Suppressor macrophage treated with lipopolysaccharide for 1 hour (primary cell): ENCODE measurements at regions not wholly inside any gene's neighbourhood (a gene's known extent, or its start where the extent isn't known, plus 50 kb on each side); places are given as distances from the start of the nearest gene placed in this dataset.

Experiments used
- DNase-seq, 3 donors: peaks; one replicate each; pipeline ENCODE4 v3.0.0-alpha.2; 2020 to 2022

GRCh38 chr18:40607542-40608148 is 1347.4 kb upstream of the PIK3C3 start:
- no peak for DNase-seq

GRCh38 chr18:40606996-40607395 is 1348.0 kb upstream of the PIK3C3 start:
- no peak for DNase-seq

DNA sequence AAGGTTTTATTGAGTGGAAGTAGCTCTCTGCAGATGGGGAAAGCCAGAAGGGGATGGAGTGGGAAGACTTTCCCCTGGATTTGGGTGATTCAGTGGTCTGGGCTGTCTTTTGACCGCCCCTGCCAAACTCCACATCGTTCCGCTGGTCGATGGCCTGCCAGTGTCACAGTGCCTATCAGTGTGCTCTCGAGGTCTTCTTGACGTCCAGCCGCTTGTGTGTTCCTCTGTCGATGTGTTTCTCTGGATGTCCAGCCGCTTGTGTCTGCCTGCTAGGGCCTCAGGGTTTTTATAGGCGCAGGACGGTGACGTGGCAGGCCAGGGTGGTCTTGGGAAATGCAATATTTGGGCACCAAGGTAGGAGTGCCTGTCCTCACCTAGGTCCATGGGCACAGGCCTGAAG is 1371.4 kb upstream of the PIK3C3 start:
- DNase-seq, result no peak

GRCh38 chr18:40582105-40582504 is 1372.9 kb upstream of the PIK3C3 start:
- DNase-seq, result no peak

GRCh38 chr18:40577981-40578365 is 1377.1 kb upstream of the PIK3C3 start:
- DNase-seq, result no peak

DNA sequence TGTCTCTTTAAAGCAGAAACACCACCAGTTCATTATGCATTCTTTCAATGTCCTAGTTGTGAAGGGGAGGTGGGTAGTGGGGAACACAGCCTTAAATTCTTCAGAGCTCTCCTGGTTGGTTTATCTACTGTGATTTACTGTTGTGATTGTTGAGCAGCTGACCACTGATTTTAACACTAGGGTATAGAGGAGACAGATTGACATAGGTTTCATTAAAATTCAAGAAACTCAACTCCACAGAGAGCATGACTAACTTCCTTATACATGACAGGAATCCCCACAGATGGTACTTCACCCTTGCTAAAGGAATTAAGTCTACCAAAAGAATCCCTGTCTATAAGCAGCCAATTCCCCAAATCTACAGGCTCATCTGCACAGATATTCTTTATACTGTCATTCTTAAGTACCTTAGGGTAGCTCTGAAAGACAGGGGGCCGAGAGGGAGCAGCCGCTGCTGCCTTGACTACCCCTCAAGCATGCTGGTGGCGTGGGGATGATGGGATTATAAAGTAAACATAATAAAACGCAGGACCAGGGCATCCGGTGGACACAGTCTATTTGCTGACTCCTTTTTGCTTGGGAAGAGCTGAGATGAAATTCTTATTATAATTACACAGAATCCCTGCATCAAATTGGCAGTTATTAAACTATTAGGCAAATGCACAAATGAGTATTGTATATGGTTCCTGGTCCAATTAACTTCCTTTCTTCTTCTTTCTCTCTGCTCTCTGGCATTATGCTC is 1377.6 kb upstream of the PIK3C3 start:
- DNase-seq, result no peak

GRCh38 chr18:40576507-40577115 is 1378.4 kb upstream of the PIK3C3 start:
- no peak for DNase-seq

- DNase-seq, result no peak
Observed at GRCh38 chr18:40570615-40571014, 1384.4 kb upstream of the PIK3C3 start.

GRCh38 chr18:40569605-40570004 is 1385.4 kb upstream of the PIK3C3 start:
- DNase-seq, result no peak

DNA sequence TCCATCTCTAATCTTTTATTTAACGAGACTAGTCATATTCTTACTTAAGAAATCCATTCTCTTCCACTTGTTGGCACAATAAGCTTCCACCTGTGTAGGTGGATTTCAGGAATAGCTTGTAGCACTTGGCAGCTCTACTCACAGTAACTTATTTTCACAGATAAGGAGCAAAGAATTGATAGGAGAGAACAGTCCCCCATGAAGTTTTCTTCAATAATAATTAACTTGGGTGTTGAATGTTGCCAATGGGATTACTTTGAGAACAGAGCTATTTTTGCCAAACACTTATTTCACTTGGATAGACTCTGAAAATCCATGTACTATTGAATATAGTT is 1388.6 kb upstream of the PIK3C3 start:
- no peak for DNase-seq

DNA sequence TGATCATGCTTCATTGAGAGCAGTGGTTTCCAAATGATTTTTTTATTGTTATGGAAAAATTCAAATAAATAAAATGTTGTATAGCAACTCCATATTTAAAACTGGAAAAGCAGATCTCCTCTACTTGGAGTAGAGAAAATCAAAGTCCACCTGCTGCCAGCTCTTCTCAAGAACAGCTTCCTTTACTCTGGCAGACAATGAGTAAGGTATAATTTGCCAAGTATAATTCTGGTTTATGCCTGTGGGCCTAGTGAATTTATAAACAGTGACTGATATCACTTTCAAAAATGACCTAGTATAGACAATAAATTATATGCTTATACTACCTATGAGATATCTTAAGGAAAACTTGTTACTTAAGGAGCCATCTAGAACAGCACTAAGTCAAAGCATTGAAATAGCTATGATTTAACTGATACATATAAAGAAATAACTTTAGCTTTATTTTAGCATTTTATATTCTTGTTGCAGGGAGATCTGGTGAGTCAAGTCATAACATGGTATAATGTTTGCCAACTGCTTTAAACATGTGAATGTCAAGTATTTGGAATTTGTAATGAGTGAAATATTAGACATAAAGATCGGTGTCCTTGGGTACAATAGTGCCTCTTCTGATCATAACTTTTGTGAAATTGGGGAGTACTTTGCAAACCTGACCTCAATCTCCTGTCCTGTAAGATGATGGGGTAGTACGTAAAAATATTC is 1389.1 kb upstream of the PIK3C3 start:
- no peak for DNase-seq

GRCh38 chr18:40559556-40559955 is 1395.5 kb upstream of the PIK3C3 start:
- no peak for DNase-seq

- DNase-seq, result no peak
Observed at GRCh38 chr18:40558706-40559392, 1396.2 kb upstream of the PIK3C3 start.

GRCh38 chr18:40555914-40556313 is 1399.1 kb upstream of the PIK3C3 start:
- DNase-seq, result no peak

DNA sequence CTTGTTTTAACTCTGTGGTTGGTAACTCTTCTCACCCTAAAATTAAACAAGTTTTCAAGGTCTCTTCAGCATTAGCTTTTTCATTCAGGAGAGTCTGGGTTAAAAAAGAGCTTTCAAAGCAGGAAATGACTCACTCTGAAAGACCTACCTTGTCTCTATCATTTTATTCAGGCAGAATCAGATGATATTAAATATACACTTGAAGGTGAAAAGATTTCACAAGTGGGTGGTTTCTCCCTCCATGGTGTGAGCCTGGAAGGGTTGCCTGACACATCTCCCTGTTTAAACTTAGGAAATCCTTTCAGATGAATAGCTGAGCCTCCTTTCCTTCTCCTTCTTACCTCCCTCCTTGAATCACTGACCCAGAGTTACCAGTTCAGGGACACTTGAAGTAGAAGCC is 1402.0 kb upstream of the PIK3C3 start:
- DNase-seq, result no peak

GRCh38 chr18:40546875-40547274 is 1408.2 kb upstream of the PIK3C3 start:
- DNase-seq, result no peak

DNA sequence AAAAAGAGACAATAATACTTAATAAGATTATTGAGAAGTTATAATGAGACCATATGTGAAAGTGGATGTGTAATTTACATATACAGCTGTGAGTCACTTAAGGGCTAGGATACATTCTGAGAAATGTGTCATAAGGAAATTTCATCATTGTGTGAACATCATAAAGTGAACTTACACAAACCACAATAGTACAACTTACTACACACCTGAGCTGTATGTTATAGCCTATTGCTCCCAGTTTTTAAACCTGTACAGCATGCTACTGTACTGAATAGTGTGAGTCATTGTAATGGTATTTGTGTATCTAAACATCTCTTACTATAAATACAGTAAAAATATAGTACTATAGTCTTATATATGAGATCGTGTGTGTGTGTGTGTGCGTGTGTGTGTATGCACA is 1420.3 kb upstream of the PIK3C3 start:
- DNase-seq, result no peak

- no peak for DNase-seq
Observed at GRCh38 chr18:40532046-40532445, 1423.0 kb upstream of the PIK3C3 start.

GRCh38 chr18:40531051-40531450 is 1424.0 kb upstream of the PIK3C3 start:
- DNase-seq, result peak in 1 of 3 donors; percentile 3

GRCh38 chr18:40529478-40529877 is 1425.6 kb upstream of the PIK3C3 start:
- DNase-seq, result peak in 1 of 3 donors; percentile 1

GRCh38 chr18:40524881-40525280 is 1430.2 kb upstream of the PIK3C3 start:
- DNase-seq, result no peak

GRCh38 chr18:40523287-40523686 is 1431.7 kb upstream of the PIK3C3 start:
- DNase-seq, result no peak

- DNase-seq, result no peak
Observed at GRCh38 chr18:40501026-40501425, 1454.0 kb upstream of the PIK3C3 start.
